Caco-2 (cell line): ENCODE measurements at regions not wholly inside any gene's neighbourhood (a gene's known extent, or its start where the extent isn't known, plus 50 kb on each side); places are given as distances from the start of the nearest gene placed in this dataset.
"Not testable (repeated sequence)": the region's sequence is repeated elsewhere in the genome, so short reads cannot be mapped to it uniquely, and the experiment has no call there.

Experiments used
- BruUV-seq: library from RNA; stranded (reverse); fragments of 400-500 nt; replicated peaks from 2 replicates; lab custom pipeline; 2021; lab: Mats Ljungman, UMichigan
- CTCF ChIA-PET: fragments of 300-600 bp; sonication (Branson Sonifier 250); formaldehyde crosslinking; loops from one replicate; lab custom pipeline; 2022; ENCODE audit warnings: antibody characterized with exemption; lab: Charles Lee
- POLR2A ChIA-PET: fragments of 300-600 bp; sonication (Branson Sonifier 250); formaldehyde crosslinking; loops from one replicate; lab custom pipeline; 2022; ENCODE audit warnings: antibody characterized with exemption; lab: Charles Lee
- DNase-seq, 2 experiments: peaks; one replicate each; pipeline versions ENCODE4 v3.0.0 to v3.0.0-alpha.2; 2020 to 2022
- H3K27me3 ChIP-seq: replicated peaks from 2 replicates; pipeline ENCODE4 v1.6.0; 2011; ENCODE audit warnings: low read length; ENCODE audit not compliant: control insufficient read depth, insufficient read depth
- H3K36me3 ChIP-seq: 2 replicates; pipeline ENCODE4 v1.5.1; 2011; ENCODE audit warnings: low read length; ENCODE audit not compliant: control insufficient read depth, insufficient read depth
- H3K4me1 ChIP-seq: fragments of 250-450 bp; sonication (Bioruptor Pico); 2 replicates; pipeline ENCODE4 v1.5.1; 2020; ENCODE audit warnings: mild to moderate bottlenecking
- H3K4me3 ChIP-seq: 2 replicates; pipeline ENCODE4 v1.5.1; 2011; ENCODE audit warnings: low read depth, mild to moderate bottlenecking, control low read depth, low read length
- H3K9me3 ChIP-seq: fragments of 250-450 bp; sonication (Bioruptor Pico); 2 replicates; pipeline ENCODE4 v1.5.1; 2020; ENCODE audit warnings: mild to moderate bottlenecking, moderate library complexity
- H3K27ac Mint-ChIP-seq: one replicate; pipeline ENCODE4 v1.8.0; 2022; ENCODE audit warnings: mixed read lengths; ENCODE audit not compliant: unreplicated experiment
- H3K27me3 Mint-ChIP-seq: one replicate; pipeline ENCODE4 v1.8.0; 2022; ENCODE audit warnings: mixed read lengths; ENCODE audit not compliant: insufficient read depth, unreplicated experiment
- H3K36me3 Mint-ChIP-seq: one replicate; pipeline ENCODE4 v1.8.0; 2022; ENCODE audit warnings: mild to moderate bottlenecking, mixed read lengths; ENCODE audit not compliant: insufficient read depth, unreplicated experiment
- H3K4me1 Mint-ChIP-seq: one replicate; pipeline ENCODE4 v1.8.0; 2022; ENCODE audit warnings: low read depth, mixed read lengths; ENCODE audit not compliant: unreplicated experiment
- H3K4me3 Mint-ChIP-seq: one replicate; pipeline ENCODE4 v1.8.0; 2022; ENCODE audit warnings: mild to moderate bottlenecking, moderate library complexity, mixed read lengths; ENCODE audit not compliant: unreplicated experiment
- H3K9me3 Mint-ChIP-seq: one replicate; pipeline ENCODE4 v1.8.0; 2022; ENCODE audit warnings: mixed read lengths; ENCODE audit not compliant: unreplicated experiment
- CTCF ChIP-seq, 2 experiments: fragments of 200-600 bp in 1 of 2; IDR thresholded peaks; 1 replicate in 1 of 2; 2 replicates in 1 of 2; pipeline versions ENCODE4 v1.5.1 to v1.8.0; 2011 to 2022; ENCODE audit warnings: antibody characterized with exemption in 1 of 2, control low read depth in 1 of 2, inconsistent platforms in 1 of 2, low read depth in 1 of 2, low read length in 1 of 2, mild to moderate bottlenecking in 1 of 2, moderate library complexity in 1 of 2; ENCODE audit not compliant: insufficient read depth in 1 of 2, severe bottlenecking in 1 of 2, unreplicated experiment in 1 of 2
- intact Hi-C: fragments of 100-400 bp; cut with micrococcal nuclease; formaldehyde crosslinking; loops from one replicate; pipeline ENCODE4 v1.10.0; 2022; ENCODE audit not compliant: unreplicated experiment

GRCh38 chr7:39863675-39864322 lies 86.3 kb upstream of the CDK13 start:
- H3K4me3 ChIP-seq, CTCF ChIA-PET, H3K36me3 ChIP-seq, H3K36me3 Mint-ChIP-seq, POLR2A ChIA-PET, H3K27me3 ChIP-seq, BruUV-seq, intact Hi-C loops, H3K4me1 ChIP-seq, H3K9me3 ChIP-seq, H3K4me1 Mint-ChIP-seq, H3K27me3 Mint-ChIP-seq, H3K27ac Mint-ChIP-seq, H3K9me3 Mint-ChIP-seq, H3K4me3 Mint-ChIP-seq: not testable (repeated sequence)
- DNase-seq: peak in 1 of 2 experiments; percentile 41
- TF ChIP-seq CTCF (IDR thresholded peaks at IDR 0.05; ENCODE audit: insufficient read depth in 1 of 2, low read depth in 1 of 2, low read length in 1 of 2, severe bottlenecking in 1 of 2, unreplicated experiment in 1 of 2): peak; percentile 32 to 41

GRCh38 chr7:39869888-39870522 lies 80.1 kb upstream of the CDK13 start:
- H3K36me3 Mint-ChIP-seq, H3K4me3 ChIP-seq, POLR2A ChIA-PET, H3K9me3 ChIP-seq, H3K27me3 Mint-ChIP-seq, H3K4me3 Mint-ChIP-seq, H3K27ac Mint-ChIP-seq, intact Hi-C loops, H3K36me3 ChIP-seq, BruUV-seq, H3K4me1 Mint-ChIP-seq, H3K9me3 Mint-ChIP-seq, H3K4me1 ChIP-seq, H3K27me3 ChIP-seq, DNase-seq, CTCF ChIA-PET: not testable (repeated sequence)

GRCh38 chr7:39871610-39872009 lies 78.4 kb upstream of the CDK13 start:
- H3K27me3 ChIP-seq, H3K27me3 Mint-ChIP-seq, H3K4me1 ChIP-seq, H3K27ac Mint-ChIP-seq, BruUV-seq, H3K9me3 ChIP-seq, H3K4me1 Mint-ChIP-seq, DNase-seq, H3K36me3 Mint-ChIP-seq, H3K4me3 ChIP-seq, H3K9me3 Mint-ChIP-seq, POLR2A ChIA-PET, CTCF ChIA-PET, H3K36me3 ChIP-seq, intact Hi-C loops, H3K4me3 Mint-ChIP-seq: not testable (repeated sequence)

- Mint-ChIP-seq H3K4me1 (no peaks in the 10 kb centered on the region), H3K36me3 (peaks cover 17% of the 10 kb centered on the region), H3K27me3 (peaks cover 3% of the 10 kb centered on the region), H3K9me3 (peaks cover 18% of the 10 kb centered on the region), H3K4me3 (no peak overlapping the region), H3K27ac (no peak overlapping the region)
- POLR2A ChIA-PET: no interaction called here
- no peak for DNase-seq
- CTCF ChIA-PET: no interaction called here
- Histone ChIP-seq H3K4me3 (no peak overlapping the region), H3K27me3 (no peaks in the 10 kb centered on the region), H3K9me3 (peaks cover 14% of the 10 kb centered on the region; the same call in 1 of the 2 replicates), H3K36me3 (no peaks in the 10 kb centered on the region), H3K4me1 (no peaks in the 10 kb centered on the region; the same call in 1 of the 2 replicates)
- no peak for TF ChIP-seq CTCF (IDR thresholded peaks at IDR 0.05; ENCODE audit: insufficient read depth in 1 of 2, low read depth in 1 of 2, low read length in 1 of 2, severe bottlenecking in 1 of 2, unreplicated experiment in 1 of 2)
- BruUV-seq: no TSS peak
- intact Hi-C loops: no loop called here
These were observed 69.5 kb upstream of the CDK13 start for GRCh38 chr7:39880556-39880955.
